DMS53 (cell line): ENCODE measurements at regions not wholly inside any gene's neighbourhood (a gene's known extent, or its start where the extent isn't known, plus 50 kb on each side); places are given as distances from the start of the nearest gene placed in this dataset.

Source experiments
- DNase-seq: peaks from one replicate; lab custom pipeline; 2025; lab: John Stamatoyannopoulos, UW

- no peak for DNase-seq
Observed at GRCh38 chr2:188919824-188920223, 54.3 kb upstream of the COL3A1 start.

- DNase-seq, result no peak
Observed at GRCh38 chr2:188922191-188922590, 52.0 kb upstream of the COL3A1 start.
